Type B pancreatic cell (in vitro differentiated cells): ENCODE measurements at regions not wholly inside any gene's neighbourhood (a gene's known extent, or its start where the extent isn't known, plus 50 kb on each side); places are given as distances from the start of the nearest gene placed in this dataset.

Source experiments
- DNase-seq: peaks from one replicate; pipeline ENCODE4 v3.0.0; 2021; ENCODE audit warnings: mixed read lengths; ENCODE audit not compliant: unreplicated experiment; ENCODE audit errors: extremely low spot score
- H3K27ac Mint-ChIP-seq: 2 replicates; pipeline ENCODE4 v1.8.0; 2021; ENCODE audit warnings: mild to moderate bottlenecking, mixed read lengths
- H3K27me3 Mint-ChIP-seq: 2 replicates; pipeline ENCODE4 v1.8.0; 2021; ENCODE audit warnings: mixed read lengths
- H3K36me3 Mint-ChIP-seq: 2 replicates; pipeline ENCODE4 v1.8.0; 2021; ENCODE audit warnings: mixed read lengths
- H3K4me1 Mint-ChIP-seq: one replicate; pipeline ENCODE4 v1.8.0; 2021; ENCODE audit warnings: mixed read lengths; ENCODE audit not compliant: unreplicated experiment
- H3K4me3 Mint-ChIP-seq: 2 replicates; pipeline ENCODE4 v1.8.0; 2021; ENCODE audit warnings: mild to moderate bottlenecking, mixed read lengths
- H3K9me3 Mint-ChIP-seq: 2 replicates; pipeline ENCODE4 v1.8.0; 2021; ENCODE audit warnings: mixed read lengths
- TF ChIP-seq, protein P1 (sequence below): fragments of 200-600 bp; sonication (generic); conservative IDR thresholded peaks from 2 replicates; pipeline ENCODE4 v1.5.0; 2021; ENCODE audit warnings: antibody characterized with exemption, mild to moderate bottlenecking

DNA sequence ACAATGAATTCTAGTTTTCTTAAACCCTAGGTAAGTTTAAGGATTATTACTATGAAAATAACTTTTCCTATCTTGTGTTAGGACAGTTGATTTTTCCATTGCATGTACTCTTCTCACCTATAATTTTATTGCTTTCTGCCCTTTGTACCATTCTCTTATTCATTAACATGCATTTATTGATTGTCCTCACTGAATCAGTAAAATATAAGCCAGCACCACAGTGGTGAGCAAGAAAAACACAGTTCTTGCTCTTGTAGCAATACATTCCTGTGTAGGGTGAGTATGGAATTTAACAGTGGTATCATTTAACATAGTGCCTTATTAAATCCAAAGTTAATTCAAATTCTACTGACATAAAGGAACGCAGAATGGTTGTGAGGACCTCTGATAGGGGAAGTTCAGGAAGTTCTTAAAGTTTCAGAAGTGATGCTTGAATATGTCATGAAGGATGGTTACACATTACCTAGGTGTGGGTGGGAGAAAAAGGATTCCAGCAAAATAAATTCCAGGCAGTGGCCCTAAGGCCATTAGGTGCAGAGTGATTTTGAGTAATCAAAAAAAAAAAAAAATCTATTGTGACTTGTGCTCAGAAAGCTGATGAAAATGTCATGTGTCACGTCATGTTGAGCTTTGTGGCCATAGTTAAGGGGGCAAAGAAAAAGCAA lies 104.7 kb upstream of the DSEL start:
- H3K27ac Mint-ChIP-seq, result peak overlapping the region; percentile 9
- TF ChIP-seq, protein P1, sequence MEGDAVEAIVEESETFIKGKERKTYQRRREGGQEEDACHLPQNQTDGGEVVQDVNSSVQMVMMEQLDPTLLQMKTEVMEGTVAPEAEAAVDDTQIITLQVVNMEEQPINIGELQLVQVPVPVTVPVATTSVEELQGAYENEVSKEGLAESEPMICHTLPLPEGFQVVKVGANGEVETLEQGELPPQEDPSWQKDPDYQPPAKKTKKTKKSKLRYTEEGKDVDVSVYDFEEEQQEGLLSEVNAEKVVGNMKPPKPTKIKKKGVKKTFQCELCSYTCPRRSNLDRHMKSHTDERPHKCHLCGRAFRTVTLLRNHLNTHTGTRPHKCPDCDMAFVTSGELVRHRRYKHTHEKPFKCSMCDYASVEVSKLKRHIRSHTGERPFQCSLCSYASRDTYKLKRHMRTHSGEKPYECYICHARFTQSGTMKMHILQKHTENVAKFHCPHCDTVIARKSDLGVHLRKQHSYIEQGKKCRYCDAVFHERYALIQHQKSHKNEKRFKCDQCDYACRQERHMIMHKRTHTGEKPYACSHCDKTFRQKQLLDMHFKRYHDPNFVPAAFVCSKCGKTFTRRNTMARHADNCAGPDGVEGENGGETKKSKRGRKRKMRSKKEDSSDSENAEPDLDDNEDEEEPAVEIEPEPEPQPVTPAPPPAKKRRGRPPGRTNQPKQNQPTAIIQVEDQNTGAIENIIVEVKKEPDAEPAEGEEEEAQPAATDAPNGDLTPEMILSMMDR, result no peak
- no peaks in the 10 kb centered on the region for H3K27me3 Mint-ChIP-seq
- H3K36me3 Mint-ChIP-seq, result no peaks in the 10 kb centered on the region
- no peaks in the 10 kb centered on the region for H3K4me1 Mint-ChIP-seq
- no peaks in the 10 kb centered on the region for H3K9me3 Mint-ChIP-seq
- no peak overlapping the region for H3K4me3 Mint-ChIP-seq
- no peak for DNase-seq

DNA sequence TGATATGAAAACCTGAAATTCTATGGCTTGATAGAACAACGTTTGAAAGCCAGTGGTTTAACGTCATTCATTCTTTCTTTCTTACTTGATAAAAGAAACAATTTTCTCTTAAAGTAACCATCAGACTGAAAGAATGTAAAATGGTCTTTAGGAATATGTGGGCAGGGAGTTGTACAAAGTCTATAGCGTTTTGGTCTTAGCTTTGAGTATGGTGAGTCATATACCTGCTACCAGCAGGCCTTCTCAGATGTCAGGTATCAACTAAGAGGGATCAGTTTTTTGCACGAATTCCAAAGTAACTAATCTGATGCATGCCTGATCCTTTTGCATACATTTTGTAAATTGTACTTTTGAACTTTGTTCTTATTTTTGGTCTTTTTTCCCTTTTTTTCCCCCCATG lies 101.5 kb upstream of the DSEL start:
- Mint-ChIP-seq H3K4me3 (no peak overlapping the region), H3K9me3 (no peaks in the 10 kb centered on the region)

DNA sequence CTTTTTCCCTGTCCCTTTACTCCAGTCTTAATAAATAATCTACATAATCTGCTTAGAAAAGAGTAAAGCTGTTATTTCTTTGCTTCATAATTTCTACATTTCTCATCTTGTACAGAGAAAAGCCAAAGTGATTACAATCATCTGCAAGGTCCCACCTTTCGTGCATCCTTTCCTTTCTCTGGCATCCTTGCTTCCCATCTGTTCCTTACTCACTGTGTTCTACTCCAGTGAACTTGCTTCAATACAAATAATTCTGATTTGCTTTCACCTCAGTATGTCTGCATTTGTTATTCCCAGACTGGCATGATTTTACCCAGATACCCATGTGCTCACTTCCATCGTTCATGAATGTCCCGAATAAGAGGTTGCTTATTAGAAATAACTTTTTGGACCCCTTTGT lies 99.4 kb upstream of the DSEL start:
- Mint-ChIP-seq H3K4me3 (no peak overlapping the region), H3K27ac (no peak overlapping the region), H3K36me3 (no peaks in the 10 kb centered on the region), H3K4me1 (no peaks in the 10 kb centered on the region), H3K9me3 (no peaks in the 10 kb centered on the region), H3K27me3 (no peaks in the 10 kb centered on the region)
- DNase-seq, result no peak
- TF ChIP-seq, protein P1, result no peak

More for the DNA sequence above, 101.5 kb upstream of the DSEL start:
- no peaks in the 10 kb centered on the region for H3K27me3 Mint-ChIP-seq
- TF ChIP-seq, protein P1, result no peak
- no peak for DNase-seq
- no peaks in the 10 kb centered on the region for H3K4me1 Mint-ChIP-seq
- H3K36me3 Mint-ChIP-seq, result no peaks in the 10 kb centered on the region
- H3K27ac Mint-ChIP-seq, result no peak overlapping the region

DNA sequence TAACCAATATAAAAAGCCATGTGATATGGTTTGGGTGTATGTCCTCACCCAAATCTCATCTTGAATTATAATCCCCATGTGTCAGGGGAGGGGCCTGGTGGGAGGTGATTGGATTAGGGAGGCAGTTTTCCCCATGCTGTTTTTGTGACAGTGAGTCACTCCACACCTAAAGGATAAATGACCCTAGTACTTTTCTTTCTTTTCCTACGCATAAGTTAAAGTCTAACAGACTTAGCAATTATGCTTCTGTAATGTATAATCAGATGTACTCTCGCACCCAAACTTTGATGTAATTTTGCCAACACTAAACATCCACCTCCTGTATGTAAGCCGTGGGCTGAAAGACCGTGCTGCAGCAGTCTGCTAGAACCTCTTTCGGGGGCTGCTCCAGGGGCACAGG lies 97.2 kb upstream of the DSEL start:
- Mint-ChIP-seq H3K4me3 (no peak overlapping the region), H3K27ac (no peak overlapping the region), H3K4me1 (no peaks in the 10 kb centered on the region), H3K36me3 (no peaks in the 10 kb centered on the region), H3K27me3 (peaks cover 4% of the 10 kb centered on the region), H3K9me3 (no peaks in the 10 kb centered on the region)
- TF ChIP-seq, protein P1, result no peak
- no peak for DNase-seq

DNA sequence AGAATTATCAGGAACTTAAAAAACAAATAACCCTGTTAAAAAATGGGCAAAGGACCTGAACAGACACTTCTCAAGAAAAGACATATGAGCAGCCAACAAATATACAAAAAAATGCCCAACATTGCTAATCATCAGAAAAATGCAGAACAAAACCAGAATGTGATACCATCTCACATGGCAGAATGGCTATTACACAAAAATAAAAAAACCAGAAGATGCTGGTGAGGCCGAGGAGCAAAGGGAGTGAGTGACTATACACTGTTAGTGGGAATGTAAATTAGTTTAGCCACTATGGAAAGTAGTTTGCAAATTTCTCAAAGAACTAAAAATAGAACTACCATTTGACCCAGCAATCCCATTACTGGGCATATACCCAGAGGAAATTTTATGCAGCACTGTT lies 95.8 kb upstream of the DSEL start:
- TF ChIP-seq, protein P1, result no peak
- no peak overlapping the region for H3K27ac Mint-ChIP-seq

More for the DNA sequence above, 95.8 kb upstream of the DSEL start:
- Mint-ChIP-seq H3K36me3 (no peaks in the 10 kb centered on the region), H3K4me1 (no peaks in the 10 kb centered on the region), H3K27me3 (peaks cover 4% of the 10 kb centered on the region), H3K9me3 (no peaks in the 10 kb centered on the region), H3K4me3 (no peak overlapping the region)
- DNase-seq, result no peak
